Mammary epithelial cell (primary cell): ENCODE measurements at regions not wholly inside any gene's neighbourhood (a gene's known extent, or its start where the extent isn't known, plus 50 kb on each side); places are given as distances from the start of the nearest gene placed in this dataset.

ENCODE experiments used
- CTCF ChIP-seq, 2 donors: IDR thresholded peaks in 1 of 2; conservative IDR thresholded peaks in 1 of 2; 2 replicates each; pipeline ENCODE4 v1.5.1; 2011 to 2012; ENCODE audit warnings: inconsistent platforms in 2 of 2, low read length in 2 of 2, mild to moderate bottlenecking in 2 of 2, control low read depth in 1 of 2, low read depth in 1 of 2; ENCODE audit not compliant: insufficient read depth in 1 of 2; ENCODE audit errors: extremely low read depth in 1 of 2
- EZH2 ChIP-seq: IDR thresholded peaks from 2 replicates; pipeline ENCODE4 v1.6.1; 2012; ENCODE audit warnings: low read length, inconsistent platforms, borderline replicate concordance

GRCh38 chr4:133777661-133778060 is 423.9 kb downstream of the PABPC4L start:
- TF ChIP-seq CTCF (conservative IDR thresholded peaks at IDR 0.05 in 1 of 2, IDR thresholded peaks at IDR 0.05 in 1 of 2; ENCODE audit: extremely low read depth in 1 of 2, insufficient read depth in 1 of 2, low read depth in 1 of 2, low read length in 2 of 2) = no peak
- TF ChIP-seq EZH2 = no peak
